ENCODE measurements at regions not wholly inside any gene's neighbourhood (a gene's known extent, or its start where the extent isn't known, plus 50 kb on each side); places are given as distances from the start of the nearest gene placed in this dataset.
A peak's percentile ranks its signal among the peaks of the same experiment; 100 is the strongest.

DNA sequence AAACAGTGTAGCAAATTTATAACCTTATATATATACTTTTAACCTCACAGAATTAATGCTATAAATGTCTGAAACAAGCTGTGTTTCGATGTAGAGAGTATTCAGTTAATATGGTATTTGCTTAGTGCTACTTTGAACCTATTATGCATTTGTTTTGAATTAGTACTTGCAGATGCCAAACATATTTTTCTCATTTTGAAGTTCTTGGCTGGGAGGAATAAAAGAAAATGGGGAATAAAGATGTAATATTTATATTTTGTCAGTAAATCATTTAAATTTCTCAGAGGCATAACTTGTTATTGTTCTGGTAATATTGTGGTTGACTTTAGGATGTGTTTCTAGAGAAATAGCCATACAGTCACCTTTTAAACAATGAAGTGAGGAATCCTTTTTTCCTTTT, 175.9 kb upstream of the IZUMO3 start:
- Histone ChIP-seq H3K36me3 (no peaks in the 10 kb centered on the region), H3K9me3 (no peaks in the 10 kb centered on the region), H3K27ac (no peak overlapping the region), H3K4me1 (no peaks in the 10 kb centered on the region), H3K4me3 (no peak overlapping the region), H3K27me3 (no peaks in the 10 kb centered on the region)
- TF ChIP-seq POLR2A (IDR thresholded peaks at IDR 0.05): no peak
- TF ChIP-seq POLR2AphosphoS5 (IDR thresholded peaks at IDR 0.05): no peak
- TF ChIP-seq, protein P1, sequence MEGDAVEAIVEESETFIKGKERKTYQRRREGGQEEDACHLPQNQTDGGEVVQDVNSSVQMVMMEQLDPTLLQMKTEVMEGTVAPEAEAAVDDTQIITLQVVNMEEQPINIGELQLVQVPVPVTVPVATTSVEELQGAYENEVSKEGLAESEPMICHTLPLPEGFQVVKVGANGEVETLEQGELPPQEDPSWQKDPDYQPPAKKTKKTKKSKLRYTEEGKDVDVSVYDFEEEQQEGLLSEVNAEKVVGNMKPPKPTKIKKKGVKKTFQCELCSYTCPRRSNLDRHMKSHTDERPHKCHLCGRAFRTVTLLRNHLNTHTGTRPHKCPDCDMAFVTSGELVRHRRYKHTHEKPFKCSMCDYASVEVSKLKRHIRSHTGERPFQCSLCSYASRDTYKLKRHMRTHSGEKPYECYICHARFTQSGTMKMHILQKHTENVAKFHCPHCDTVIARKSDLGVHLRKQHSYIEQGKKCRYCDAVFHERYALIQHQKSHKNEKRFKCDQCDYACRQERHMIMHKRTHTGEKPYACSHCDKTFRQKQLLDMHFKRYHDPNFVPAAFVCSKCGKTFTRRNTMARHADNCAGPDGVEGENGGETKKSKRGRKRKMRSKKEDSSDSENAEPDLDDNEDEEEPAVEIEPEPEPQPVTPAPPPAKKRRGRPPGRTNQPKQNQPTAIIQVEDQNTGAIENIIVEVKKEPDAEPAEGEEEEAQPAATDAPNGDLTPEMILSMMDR (IDR thresholded peaks at IDR 0.05): no peak
- TF ChIP-seq EP300 (IDR thresholded peaks at IDR 0.05; ENCODE audit: low read depth): no peak
- no peak for DNase-seq
- in situ Hi-C loops (cut with MboI; ENCODE audit: low pct_ligation_motif_present in 1 of 4, low pct_unique_long_range_greater_than_20kb in 1 of 4, low sequenced_read_pairs in 3 of 4): no loop called here
- intact Hi-C loops (cut with DNase I; ENCODE audit: low total_unique reads): no loop called here
- 42 to 43% methylated on average over 1 of the region's 1 CpG for WGBS, 2 donors (ENCODE audit: low coverage in 1 of 2)

DNA sequence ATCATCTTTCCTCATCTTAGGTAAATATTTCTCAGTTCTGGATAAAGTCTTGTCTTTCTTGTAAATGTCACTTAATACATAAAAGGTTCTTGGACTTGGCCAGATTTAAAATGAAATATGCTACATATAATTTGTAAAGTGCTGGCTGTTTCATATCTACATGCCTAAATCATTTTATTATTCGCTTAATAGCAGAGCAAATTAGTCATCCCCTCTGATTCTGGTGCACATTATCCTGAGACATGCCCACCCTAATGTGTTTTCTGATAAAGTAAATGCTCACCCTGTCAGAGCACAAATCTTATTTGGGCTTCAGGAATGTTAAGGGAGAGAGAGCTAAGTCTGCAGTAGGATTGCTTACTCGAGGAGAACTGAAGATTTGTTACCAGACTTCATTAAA, 166.5 kb upstream of the IZUMO3 start:
- no peak for DNase-seq
- TF ChIP-seq EP300 (IDR thresholded peaks at IDR 0.05; ENCODE audit: low read depth) (no peak), POLR2AphosphoS5 (IDR thresholded peaks at IDR 0.05) (no peak), POLR2A (IDR thresholded peaks at IDR 0.05) (no peak)
- TF ChIP-seq, protein P1 (IDR thresholded peaks at IDR 0.05): no peak

DNA sequence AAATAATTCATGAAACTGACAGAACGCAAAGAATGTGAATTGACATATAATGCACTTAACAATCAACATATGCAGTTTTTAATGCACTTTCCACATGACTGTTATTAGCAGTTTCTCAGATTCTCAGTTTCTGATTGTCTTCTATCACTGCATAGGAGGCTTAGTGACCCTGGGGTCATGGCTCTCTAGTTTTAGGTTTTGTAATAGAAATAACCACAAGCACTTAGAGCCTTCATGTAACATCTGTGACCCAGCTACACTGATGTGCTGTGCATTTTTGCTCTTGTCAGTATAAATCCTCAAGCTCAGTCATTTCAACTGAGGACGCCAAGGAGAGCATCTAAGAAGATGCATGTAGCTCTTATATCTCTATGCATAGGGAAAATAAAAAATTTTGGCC, 163.1 kb upstream of the IZUMO3 start:
- H3K27me3 ChIP-seq: no peaks in the 10 kb centered on the region
- TF ChIP-seq, protein P1 (IDR thresholded peaks at IDR 0.05): no peak
- no peak for TF ChIP-seq POLR2A (IDR thresholded peaks at IDR 0.05)
- TF ChIP-seq POLR2AphosphoS5 (IDR thresholded peaks at IDR 0.05): no peak
- no peak for TF ChIP-seq EP300 (IDR thresholded peaks at IDR 0.05; ENCODE audit: low read depth)
- no peaks in the 10 kb centered on the region for H3K4me1 ChIP-seq
- no peaks in the 10 kb centered on the region for H3K36me3 ChIP-seq
- H3K27ac ChIP-seq: no peak overlapping the region
- in situ Hi-C loops (cut with MboI; ENCODE audit: low pct_ligation_motif_present in 1 of 4, low pct_unique_long_range_greater_than_20kb in 1 of 4, low sequenced_read_pairs in 3 of 4): no loop called here
- no peak for DNase-seq
- H3K4me3 ChIP-seq: no peak overlapping the region
- no peaks in the 10 kb centered on the region for H3K9me3 ChIP-seq
- 71 to 79% methylated on average over 2 of the region's 2 CpGs for WGBS, 2 donors (ENCODE audit: low coverage in 1 of 2)
- intact Hi-C loops (cut with DNase I; ENCODE audit: low total_unique reads): no loop called here

More for the DNA sequence above, 166.5 kb upstream of the IZUMO3 start:
- H3K4me3 ChIP-seq: no peak overlapping the region
- no peaks in the 10 kb centered on the region for H3K27me3 ChIP-seq
- H3K9me3 ChIP-seq: no peaks in the 10 kb centered on the region
- no peaks in the 10 kb centered on the region for H3K36me3 ChIP-seq
- H3K27ac ChIP-seq: no peak overlapping the region
- in situ Hi-C loops (cut with MboI; ENCODE audit: low pct_ligation_motif_present in 1 of 4, low pct_unique_long_range_greater_than_20kb in 1 of 4, low sequenced_read_pairs in 3 of 4): no loop called here
- 44 to 50% methylated on average over 2 of the region's 2 CpGs for WGBS, 2 donors (ENCODE audit: low coverage in 1 of 2)
- intact Hi-C loops (cut with DNase I; ENCODE audit: low total_unique reads): no loop called here
- no peaks in the 10 kb centered on the region for H3K4me1 ChIP-seq

DNA sequence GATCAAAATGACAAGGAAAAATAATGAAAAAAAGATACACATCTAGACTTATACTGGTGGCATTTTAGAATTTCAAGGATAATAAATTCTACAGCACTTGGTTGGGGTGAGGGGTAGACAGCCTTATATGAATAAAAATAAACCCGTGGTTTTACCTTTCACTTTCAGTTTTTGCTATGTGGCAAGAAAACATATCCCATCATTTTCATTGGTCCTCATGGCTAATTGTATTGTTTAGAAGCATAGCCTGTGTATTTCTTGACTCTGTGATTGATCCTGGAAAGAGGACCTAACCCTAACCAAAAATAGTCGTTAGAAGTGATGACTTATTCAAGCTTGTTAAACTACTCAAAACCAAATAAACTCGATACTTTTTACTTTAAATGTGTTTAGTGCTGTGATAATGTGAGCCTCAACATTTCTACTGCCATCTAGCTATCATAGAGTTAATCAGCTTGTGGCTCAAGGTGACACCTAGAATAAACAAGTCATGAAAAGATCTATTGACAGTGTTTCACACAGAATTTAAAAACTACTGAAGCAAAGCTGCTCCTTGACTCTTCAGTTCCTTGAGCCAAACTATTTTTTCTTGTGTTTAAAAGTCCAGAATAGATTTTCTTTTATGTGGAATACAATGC, 153.3 kb upstream of the IZUMO3 start:
- WGBS, 2 donors (ENCODE audit: low coverage in 1 of 2): 3 to 10% methylated on average over 3 of the region's 3 CpGs
- in situ Hi-C loops (cut with MboI; ENCODE audit: low pct_ligation_motif_present in 1 of 4, low pct_unique_long_range_greater_than_20kb in 1 of 4, low sequenced_read_pairs in 3 of 4): no loop called here

More for the DNA sequence above, 153.3 kb upstream of the IZUMO3 start:
- H3K27me3 ChIP-seq: no peaks in the 10 kb centered on the region
- no peaks in the 10 kb centered on the region for H3K36me3 ChIP-seq
- H3K4me3 ChIP-seq: peak overlapping the region in 1 of 4 donors; percentile 16
- no peak for DNase-seq
- H3K27ac ChIP-seq: no peak overlapping the region
- no peaks in the 10 kb centered on the region for H3K4me1 ChIP-seq
- TF ChIP-seq, protein P1 (IDR thresholded peaks at IDR 0.05): no peak
- TF ChIP-seq POLR2AphosphoS5 (IDR thresholded peaks at IDR 0.05) (no peak), EP300 (IDR thresholded peaks at IDR 0.05; ENCODE audit: low read depth) (no peak), POLR2A (IDR thresholded peaks at IDR 0.05) (no peak)
- H3K9me3 ChIP-seq: no peaks in the 10 kb centered on the region
- intact Hi-C loops (cut with DNase I; ENCODE audit: low total_unique reads): no loop called here

Measured in transverse colon (tissue), 4 donors.